Mesodermal cell (in vitro differentiated cells): ENCODE measurements at regions not wholly inside any gene's neighbourhood (a gene's known extent, or its start where the extent isn't known, plus 50 kb on each side); places are given as distances from the start of the nearest gene placed in this dataset.

Source experiments
- H3K27ac ChIP-seq: 2 replicates; pipeline ENCODE4 v1.7.0; 2013; ENCODE audit warnings: mild to moderate bottlenecking, low read depth, low read length, moderate library complexity; ENCODE audit not compliant: severe bottlenecking
- H3K36me3 ChIP-seq: 2 replicates; pipeline ENCODE4 v1.7.1; 2013; ENCODE audit warnings: mild to moderate bottlenecking, low read length, moderate library complexity; ENCODE audit not compliant: control insufficient read depth, insufficient read depth
- H3K4me1 ChIP-seq: one replicate; pipeline ENCODE4 v1.7.1; 2013; ENCODE audit warnings: mild to moderate bottlenecking, low read length; ENCODE audit not compliant: insufficient read depth, control insufficient read depth, poor library complexity, severe bottlenecking
- H3K4me3 ChIP-seq: 2 replicates; pipeline ENCODE4 v1.7.0; 2013; ENCODE audit warnings: low read length, control low read depth, mild to moderate bottlenecking; ENCODE audit not compliant: insufficient read depth, poor library complexity, severe bottlenecking; ENCODE audit errors: extremely low read depth
- H3K9me3 ChIP-seq: 2 replicates; pipeline ENCODE4 v1.7.1; 2013; ENCODE audit warnings: mild to moderate bottlenecking, low read length, moderate library complexity; ENCODE audit not compliant: control insufficient read depth
- WGBS, 2 experiments: methylation state at CpG; one replicate each; pipeline ENCODE4 v1.1.5; 2013; ENCODE audit warnings: missing lambda C conversion rate in 2 of 2; ENCODE audit not compliant: insufficient coverage in 2 of 2; 5-methylcytosine and 5-hydroxymethylcytosine counted together

GRCh38 chr5:164688437-164688836, 1183.0 kb downstream of the MAT2B start:
- no peak overlapping the region for H3K27ac ChIP-seq
- no peaks in the 10 kb centered on the region for H3K36me3 ChIP-seq
- WGBS, 2 experiments: no CpG with 5 or more reads among the region's 2 CpGs
- H3K9me3 ChIP-seq: no peaks in the 10 kb centered on the region
- H3K4me1 ChIP-seq: no peaks in the 10 kb centered on the region
- no peak overlapping the region for H3K4me3 ChIP-seq

GRCh38 chr5:164708831-164709230, 1203.4 kb downstream of the MAT2B start:
- no peak overlapping the region for H3K4me3 ChIP-seq
- no peaks in the 10 kb centered on the region for H3K4me1 ChIP-seq
- WGBS, 2 experiments: 51 to 69% methylated on average over 7 of the region's 7 CpGs
- H3K27ac ChIP-seq: no peak overlapping the region
- no peaks in the 10 kb centered on the region for H3K9me3 ChIP-seq
- no peaks in the 10 kb centered on the region for H3K36me3 ChIP-seq

- no peaks in the 10 kb centered on the region for H3K4me1 ChIP-seq
- no peaks in the 10 kb centered on the region for H3K9me3 ChIP-seq
- no peaks in the 10 kb centered on the region for H3K36me3 ChIP-seq
- H3K27ac ChIP-seq: no peak overlapping the region
- H3K4me3 ChIP-seq: no peak overlapping the region
- WGBS, 2 experiments: no CpG with 5 or more reads among the region's 2 CpGs
Measured at GRCh38 chr5:164713682-164714081, 1208.3 kb downstream of the MAT2B start.

GRCh38 chr5:164721116-164721515, 1215.7 kb downstream of the MAT2B start:
- Histone ChIP-seq H3K4me1 (no peaks in the 10 kb centered on the region), H3K9me3 (no peaks in the 10 kb centered on the region), H3K36me3 (no peaks in the 10 kb centered on the region), H3K4me3 (no peak overlapping the region), H3K27ac (no peak overlapping the region)

GRCh38 chr5:164721656-164722055, 1216.2 kb downstream of the MAT2B start:
- Histone ChIP-seq H3K36me3 (no peaks in the 10 kb centered on the region), H3K4me1 (no peaks in the 10 kb centered on the region), H3K9me3 (no peaks in the 10 kb centered on the region), H3K27ac (no peak overlapping the region), H3K4me3 (no peak overlapping the region)
- WGBS, 2 experiments: no CpG with 5 or more reads among the region's 1 CpG

GRCh38 chr5:164722702-164723101, 1217.3 kb downstream of the MAT2B start:
- Histone ChIP-seq H3K9me3 (no peaks in the 10 kb centered on the region), H3K4me3 (no peak overlapping the region), H3K4me1 (no peaks in the 10 kb centered on the region), H3K36me3 (no peaks in the 10 kb centered on the region), H3K27ac (no peak overlapping the region)
- no CpG with 5 or more reads among the region's 1 CpG for WGBS, 2 experiments

- WGBS, 2 experiments: 84 to 96% methylated on average over 2 of the region's 2 CpGs
- no peak overlapping the region for H3K27ac ChIP-seq
Measured at GRCh38 chr5:164727012-164727411, 1221.6 kb downstream of the MAT2B start.

GRCh38 chr5:164728733-164729132, 1223.3 kb downstream of the MAT2B start:
- no peaks in the 10 kb centered on the region for H3K4me1 ChIP-seq
- WGBS, 2 experiments: 87 to 96% methylated on average over 3 of the region's 3 CpGs
- no peaks in the 10 kb centered on the region for H3K36me3 ChIP-seq
- H3K4me3 ChIP-seq: no peak overlapping the region
- no peaks in the 10 kb centered on the region for H3K9me3 ChIP-seq
- no peak overlapping the region for H3K27ac ChIP-seq

More at GRCh38 chr5:164727012-164727411, 1221.6 kb downstream of the MAT2B start:
- H3K36me3 ChIP-seq: no peaks in the 10 kb centered on the region
- H3K4me1 ChIP-seq: no peaks in the 10 kb centered on the region
- H3K4me3 ChIP-seq: no peak overlapping the region
- no peaks in the 10 kb centered on the region for H3K9me3 ChIP-seq

- Histone ChIP-seq H3K27ac (no peak overlapping the region), H3K4me3 (no peak overlapping the region), H3K36me3 (no peaks in the 10 kb centered on the region), H3K4me1 (no peaks in the 10 kb centered on the region), H3K9me3 (no peaks in the 10 kb centered on the region)
Measured at GRCh38 chr5:164735334-164735733, 1229.9 kb downstream of the MAT2B start.

- Histone ChIP-seq H3K27ac (no peak overlapping the region), H3K4me1 (no peaks in the 10 kb centered on the region), H3K36me3 (no peaks in the 10 kb centered on the region), H3K9me3 (no peaks in the 10 kb centered on the region), H3K4me3 (no peak overlapping the region)
- WGBS, 2 experiments: 82 to 90% methylated on average over 1 of the region's 3 CpGs
Measured at GRCh38 chr5:164741376-164741775, 1236.0 kb downstream of the MAT2B start.

- Histone ChIP-seq H3K27ac (no peak overlapping the region), H3K36me3 (no peaks in the 10 kb centered on the region), H3K4me1 (no peaks in the 10 kb centered on the region), H3K9me3 (no peaks in the 10 kb centered on the region), H3K4me3 (no peak overlapping the region)
- 90 to 100% methylated on average over 1 to 2 of the region's 5 CpGs for WGBS, 2 experiments
Measured at GRCh38 chr5:164742025-164742424, 1236.6 kb downstream of the MAT2B start.

GRCh38 chr5:164746723-164747122, 1241.3 kb downstream of the MAT2B start:
- Histone ChIP-seq H3K36me3 (no peaks in the 10 kb centered on the region), H3K27ac (no peak overlapping the region), H3K9me3 (no peaks in the 10 kb centered on the region), H3K4me1 (no peaks in the 10 kb centered on the region), H3K4me3 (no peak overlapping the region)
